Upper lobe of right lung (tissue), 1 donor: ENCODE measurements at regions not wholly inside any gene's neighbourhood (a gene's known extent, or its start where the extent isn't known, plus 50 kb on each side); places are given as distances from the start of the nearest gene placed in this dataset.

Experiments used
- ATAC-seq: fragments of 200-7000 bp; cut with Tn5 transposase; one replicate; pipeline ENCODE4 v1.9.1; 2020; ENCODE audit warnings: mild to moderate bottlenecking, moderate library complexity
- DNase-seq: peaks from one replicate; pipeline ENCODE4 v3.0.0-alpha.2; 2020
- H3K27ac ChIP-seq: fragments of 200-600 bp; one replicate; pipeline ENCODE4 v1.8.0; 2022
- H3K27me3 ChIP-seq: fragments of 200-600 bp; one replicate; pipeline ENCODE4 v1.8.0; 2022; ENCODE audit warnings: mild to moderate bottlenecking
- H3K36me3 ChIP-seq: fragments of 200-600 bp; one replicate; pipeline ENCODE4 v1.8.0; 2022
- H3K4me1 ChIP-seq: fragments of 200-600 bp; one replicate; pipeline ENCODE4 v1.8.0; 2022
- H3K4me3 ChIP-seq: fragments of 200-600 bp; one replicate; pipeline ENCODE4 v1.8.0; 2022; ENCODE audit warnings: mild to moderate bottlenecking
- H3K9me3 ChIP-seq: fragments of 200-600 bp; one replicate; pipeline ENCODE4 v1.8.0; 2022
- intact Hi-C: fragments of 100-400 bp; cut with DNase I; formaldehyde crosslinking; loops from one replicate; pipeline ENCODE4 v1.11.0; 2022
- TF ChIP-seq, protein P1 (sequence below): fragments of 200-600 bp; IDR thresholded peaks from one replicate; pipeline ENCODE4 v1.8.0; 2022; ENCODE audit warnings: antibody characterized with exemption
- donor health status: DM: no; HTN: yes; CAD: no; lungs with severe emphysema.

DNA sequence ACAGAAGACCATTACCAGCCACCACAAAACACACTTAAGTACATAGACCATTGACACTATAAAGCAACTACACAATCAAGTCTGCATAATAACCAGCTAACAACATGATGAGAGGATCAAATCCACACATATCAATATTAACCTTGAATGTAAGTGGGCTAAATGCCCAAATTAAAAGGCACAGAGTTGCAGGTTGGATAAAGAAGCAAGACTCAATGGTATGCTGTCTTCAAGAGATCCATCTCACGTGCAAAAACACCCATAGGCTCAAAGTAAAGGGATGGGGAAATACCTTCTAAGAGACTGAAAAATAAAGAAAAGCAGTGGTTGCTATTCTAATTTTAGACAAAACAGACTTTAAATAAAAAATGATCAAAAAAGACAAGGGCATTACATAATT, 113.6 kb upstream of the CD180 start:
- no peaks in the 10 kb centered on the region for H3K9me3 ChIP-seq
- no peaks in the 10 kb centered on the region for H3K36me3 ChIP-seq
- intact Hi-C loops = no loop called here
- no peak for DNase-seq
- H3K4me1 ChIP-seq = peaks cover 9% of the 10 kb centered on the region
- ATAC-seq = no peak
- no peak overlapping the region for H3K27ac ChIP-seq
- TF ChIP-seq, protein P1, sequence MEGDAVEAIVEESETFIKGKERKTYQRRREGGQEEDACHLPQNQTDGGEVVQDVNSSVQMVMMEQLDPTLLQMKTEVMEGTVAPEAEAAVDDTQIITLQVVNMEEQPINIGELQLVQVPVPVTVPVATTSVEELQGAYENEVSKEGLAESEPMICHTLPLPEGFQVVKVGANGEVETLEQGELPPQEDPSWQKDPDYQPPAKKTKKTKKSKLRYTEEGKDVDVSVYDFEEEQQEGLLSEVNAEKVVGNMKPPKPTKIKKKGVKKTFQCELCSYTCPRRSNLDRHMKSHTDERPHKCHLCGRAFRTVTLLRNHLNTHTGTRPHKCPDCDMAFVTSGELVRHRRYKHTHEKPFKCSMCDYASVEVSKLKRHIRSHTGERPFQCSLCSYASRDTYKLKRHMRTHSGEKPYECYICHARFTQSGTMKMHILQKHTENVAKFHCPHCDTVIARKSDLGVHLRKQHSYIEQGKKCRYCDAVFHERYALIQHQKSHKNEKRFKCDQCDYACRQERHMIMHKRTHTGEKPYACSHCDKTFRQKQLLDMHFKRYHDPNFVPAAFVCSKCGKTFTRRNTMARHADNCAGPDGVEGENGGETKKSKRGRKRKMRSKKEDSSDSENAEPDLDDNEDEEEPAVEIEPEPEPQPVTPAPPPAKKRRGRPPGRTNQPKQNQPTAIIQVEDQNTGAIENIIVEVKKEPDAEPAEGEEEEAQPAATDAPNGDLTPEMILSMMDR = no peak
- no peak overlapping the region for H3K4me3 ChIP-seq
- H3K27me3 ChIP-seq = no peaks in the 10 kb centered on the region

DNA sequence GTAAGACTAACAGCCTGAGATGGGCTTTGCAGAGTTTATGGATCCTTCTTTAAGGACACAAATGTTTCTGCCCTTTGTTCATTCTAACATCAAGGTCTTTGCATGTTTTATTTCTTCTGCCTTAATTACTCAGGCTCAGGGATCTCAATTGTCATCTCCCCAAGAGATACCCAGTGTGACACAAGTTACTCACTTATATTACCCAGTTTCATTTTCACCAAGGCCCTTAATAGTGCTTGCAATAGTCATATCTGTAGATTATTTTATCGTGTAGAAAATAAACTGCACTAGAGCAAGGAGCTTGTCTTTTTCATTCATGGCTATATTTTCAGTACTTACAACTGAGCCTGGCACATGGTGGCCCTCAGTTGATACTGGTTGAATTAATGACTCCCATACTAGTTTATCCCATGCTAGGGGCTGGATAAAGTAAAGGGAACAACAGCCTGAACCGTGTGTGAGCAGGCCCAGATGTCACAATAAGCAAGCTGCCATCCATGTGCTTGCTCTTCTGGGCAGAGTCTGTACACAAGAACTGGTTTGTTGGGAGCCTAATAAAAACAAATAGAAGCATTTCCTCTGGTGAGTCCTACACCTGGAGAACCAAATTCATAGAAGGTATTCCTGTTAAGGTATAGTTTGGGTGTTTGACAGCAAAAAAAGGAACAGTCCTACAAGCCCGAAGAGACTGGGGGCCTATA, 112.5 kb upstream of the CD180 start:
- no peak for ATAC-seq
- Histone ChIP-seq H3K36me3 (no peaks in the 10 kb centered on the region), H3K9me3 (no peaks in the 10 kb centered on the region), H3K4me1 (peaks cover 9% of the 10 kb centered on the region), H3K27me3 (no peaks in the 10 kb centered on the region), H3K4me3 (no peak overlapping the region), H3K27ac (no peak overlapping the region)
- TF ChIP-seq, protein P1 = no peak
- DNase-seq = no peak
- intact Hi-C loops = no loop called here

DNA sequence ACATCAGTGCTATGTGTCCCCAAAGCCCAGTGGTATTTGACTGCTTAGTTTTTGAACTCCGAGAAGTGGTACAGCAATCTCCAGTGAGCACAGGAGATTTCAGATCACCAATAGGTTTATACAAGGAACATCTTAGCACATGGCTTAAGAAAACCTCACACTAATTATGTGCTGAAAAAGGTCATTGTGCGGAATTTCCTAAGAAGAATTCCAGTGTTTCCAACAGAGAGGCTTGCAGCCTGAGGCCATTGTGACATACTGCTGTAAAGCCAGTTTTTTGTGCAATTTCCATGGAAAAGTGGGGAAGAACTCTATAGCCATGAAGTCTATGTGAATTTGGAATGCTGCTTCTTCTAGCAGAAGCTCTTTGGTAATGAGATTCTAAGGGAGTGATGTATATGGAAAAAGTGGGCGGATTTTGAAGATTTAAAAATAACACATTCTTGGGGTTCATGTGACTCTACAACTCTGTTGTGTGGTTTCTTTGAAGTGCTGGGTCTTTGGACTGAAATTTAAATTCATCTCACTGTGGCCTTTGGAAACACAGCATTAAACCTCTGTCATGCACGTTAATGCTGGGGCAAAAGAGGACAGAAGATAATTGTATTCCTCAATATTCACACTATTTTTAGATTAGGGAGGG, 110.5 kb upstream of the CD180 start:
- no peak for DNase-seq
- no peak overlapping the region for H3K27ac ChIP-seq
- TF ChIP-seq, protein P1 = no peak

DNA sequence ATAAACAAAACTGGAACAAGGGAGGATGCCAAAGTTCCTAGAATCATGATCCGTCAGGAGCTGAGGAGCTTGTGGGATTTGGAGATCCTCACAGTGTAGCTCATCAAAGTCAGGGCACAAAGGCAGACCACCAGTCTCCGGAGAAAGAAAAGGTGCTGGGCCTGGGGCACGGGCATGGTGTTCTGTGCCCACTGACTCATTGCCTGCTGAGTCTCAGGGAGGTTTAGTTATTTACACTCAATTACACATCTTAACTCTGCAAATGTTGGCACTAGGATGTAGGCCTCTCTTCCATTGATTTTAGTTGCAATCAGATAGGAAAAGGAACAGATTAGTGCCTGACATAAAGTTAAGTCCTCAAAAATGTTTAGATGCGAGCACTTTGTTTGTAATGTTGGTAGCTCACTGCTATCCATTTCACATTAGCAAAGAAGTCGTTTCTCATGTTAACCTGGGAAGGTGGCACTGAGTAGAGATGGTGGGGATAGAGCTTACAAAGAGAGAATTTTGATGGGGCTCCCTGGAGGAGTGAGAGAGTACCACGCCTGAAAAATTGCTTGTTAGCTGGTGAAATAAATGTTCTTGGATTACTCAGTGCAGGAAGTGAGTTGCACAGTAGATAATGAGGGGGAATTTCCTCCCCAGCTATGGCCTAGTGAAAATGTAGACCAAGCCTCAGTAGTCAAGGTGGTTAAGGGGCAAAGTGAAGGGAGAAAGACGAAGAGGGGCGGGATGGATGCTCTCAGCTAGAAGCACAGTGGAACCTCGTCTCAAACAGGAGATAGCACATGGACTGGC, 109.5 kb upstream of the CD180 start:
- ATAC-seq = no peak
- Histone ChIP-seq H3K36me3 (no peaks in the 10 kb centered on the region), H3K4me3 (no peak overlapping the region), H3K9me3 (no peaks in the 10 kb centered on the region), H3K27me3 (no peaks in the 10 kb centered on the region), H3K4me1 (peaks cover 10% of the 10 kb centered on the region), H3K27ac (no peak overlapping the region)
- intact Hi-C loops = no loop called here
- no peak for DNase-seq
- TF ChIP-seq, protein P1 = no peak

More for the DNA sequence above, 110.5 kb upstream of the CD180 start:
- H3K9me3 ChIP-seq = no peaks in the 10 kb centered on the region
- H3K4me3 ChIP-seq = no peak overlapping the region
- no peaks in the 10 kb centered on the region for H3K27me3 ChIP-seq
- no peaks in the 10 kb centered on the region for H3K36me3 ChIP-seq
- peaks cover 9% of the 10 kb centered on the region for H3K4me1 ChIP-seq
- intact Hi-C loops = no loop called here
- no peak for ATAC-seq

DNA sequence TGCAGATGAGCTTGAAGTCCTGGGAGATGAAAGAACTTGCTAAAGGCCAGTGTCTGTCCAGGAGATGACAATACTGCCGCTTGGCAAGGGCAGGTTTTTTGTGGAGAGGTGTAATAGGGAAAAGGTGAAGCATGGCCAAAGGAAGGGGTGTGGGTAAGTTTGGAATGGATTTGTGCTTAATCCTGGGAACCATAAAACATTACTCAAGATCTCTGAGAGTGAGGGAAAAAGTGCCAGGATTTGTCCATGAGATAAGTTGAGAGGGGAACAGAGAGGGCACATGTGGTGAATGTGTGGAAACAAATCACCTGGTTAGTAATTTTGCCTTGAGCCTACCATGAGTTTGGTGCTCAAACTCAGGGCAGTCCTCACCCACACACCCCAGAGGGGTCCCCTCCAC, 108.8 kb upstream of the CD180 start:
- H3K27ac ChIP-seq = no peak overlapping the region
- no peak for ATAC-seq
- TF ChIP-seq, protein P1 = no peak

More for the DNA sequence above, 108.8 kb upstream of the CD180 start:
- Histone ChIP-seq H3K4me1 (peaks cover 17% of the 10 kb centered on the region), H3K27me3 (no peaks in the 10 kb centered on the region), H3K9me3 (no peaks in the 10 kb centered on the region), H3K36me3 (no peaks in the 10 kb centered on the region), H3K4me3 (no peak overlapping the region)
- no peak for DNase-seq
- intact Hi-C loops = no loop called here
